ENCODE measurements at regions not wholly inside any gene's neighbourhood (a gene's known extent, or its start where the extent isn't known, plus 50 kb on each side); places are given as distances from the start of the nearest gene placed in this dataset.

- TF ChIP-seq POLR2A (IDR thresholded peaks at IDR 0.05; ENCODE audit: extremely low read depth, insufficient read length): no peak
- no peak for TF ChIP-seq CTCF (IDR thresholded peaks at IDR 0.05; ENCODE audit: low read depth, low read length)
- TF ChIP-seq, protein P1, sequence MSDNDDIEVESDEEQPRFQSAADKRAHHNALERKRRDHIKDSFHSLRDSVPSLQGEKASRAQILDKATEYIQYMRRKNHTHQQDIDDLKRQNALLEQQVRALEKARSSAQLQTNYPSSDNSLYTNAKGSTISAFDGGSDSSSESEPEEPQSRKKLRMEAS (IDR thresholded peaks at IDR 0.05; ENCODE audit: low read depth, low read length): no peak
- no peak for TF ChIP-seq MYC (IDR thresholded peaks at IDR 0.05; ENCODE audit: low read depth, low read length)
Measured at GRCh38 chr20:57843941-57844625, 134.3 kb upstream of the PMEPA1 start.

Data from NB4 (cell line).